NCI-H82 (cell line): ENCODE measurements at regions not wholly inside any gene's neighbourhood (a gene's known extent, or its start where the extent isn't known, plus 50 kb on each side); places are given as distances from the start of the nearest gene placed in this dataset.
A peak's percentile ranks its signal among the peaks of the same experiment; 100 is the strongest.
"Not testable (repeated sequence)": the region's sequence is repeated elsewhere in the genome, so short reads cannot be mapped to it uniquely, and the experiment has no call there.

ENCODE experiments used
- DNase-seq: peaks from one replicate; lab custom pipeline; 2025; lab: John Stamatoyannopoulos, UW

DNA sequence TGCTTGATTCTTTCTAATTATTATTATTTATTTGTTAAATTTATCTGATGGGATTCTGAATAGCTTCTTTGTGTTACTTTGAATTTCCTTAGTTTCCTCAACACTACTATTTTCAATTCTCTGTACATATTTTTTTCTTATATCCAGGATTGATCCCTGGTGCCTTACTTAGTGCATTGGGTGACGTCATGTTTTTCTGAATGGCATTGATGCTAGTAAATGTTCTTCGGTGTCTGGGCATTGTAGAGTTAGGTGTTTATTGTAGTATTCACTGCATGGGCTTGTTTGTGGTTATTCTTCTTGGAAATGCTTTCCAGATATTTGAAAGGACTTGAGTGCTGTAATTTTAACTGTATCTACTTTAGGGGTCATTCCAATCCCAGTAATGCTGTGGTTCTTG lies 938.1 kb downstream of the FAM133A start:
- no peak for DNase-seq

DNA sequence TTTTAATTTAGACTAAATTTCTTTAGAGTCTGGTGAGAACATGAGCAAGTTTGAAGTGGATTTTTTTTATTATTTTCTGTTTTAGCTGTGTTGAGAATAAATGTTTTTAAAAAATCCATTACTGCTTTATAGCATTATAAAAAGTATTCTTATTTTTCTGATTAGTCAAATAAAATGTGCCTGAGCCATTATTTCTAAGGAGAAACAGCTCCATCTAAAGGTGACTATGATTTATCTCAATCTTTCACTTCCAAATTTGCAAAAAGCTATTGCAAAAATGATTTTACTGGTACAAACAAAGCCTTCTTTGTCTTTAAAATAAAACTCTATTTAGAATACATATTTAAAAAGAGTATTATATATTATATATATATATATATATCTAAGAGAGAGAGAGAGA lies 959.2 kb downstream of the FAM133A start:
- no peak for DNase-seq

DNA sequence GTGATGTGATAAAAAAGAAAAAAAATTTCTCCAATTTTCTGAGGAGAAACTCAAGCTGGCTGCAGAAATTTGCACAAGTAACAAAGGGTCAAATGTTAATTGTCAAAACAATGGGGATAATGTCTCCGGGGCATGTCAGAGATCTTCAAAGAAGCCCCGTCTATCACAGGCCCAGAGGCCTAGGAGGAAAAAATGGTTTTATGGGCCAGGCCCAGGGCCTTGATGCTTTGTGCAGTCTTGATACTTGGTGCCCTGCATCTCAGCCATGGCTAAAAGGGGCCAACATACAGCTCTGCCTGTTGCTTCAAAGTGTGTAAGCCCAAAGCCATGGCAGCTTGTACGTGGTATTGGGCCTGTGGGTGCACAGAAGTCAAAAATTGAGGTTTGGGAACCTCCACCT lies 961.0 kb downstream of the FAM133A start:
- DNase-seq: no peak

DNA sequence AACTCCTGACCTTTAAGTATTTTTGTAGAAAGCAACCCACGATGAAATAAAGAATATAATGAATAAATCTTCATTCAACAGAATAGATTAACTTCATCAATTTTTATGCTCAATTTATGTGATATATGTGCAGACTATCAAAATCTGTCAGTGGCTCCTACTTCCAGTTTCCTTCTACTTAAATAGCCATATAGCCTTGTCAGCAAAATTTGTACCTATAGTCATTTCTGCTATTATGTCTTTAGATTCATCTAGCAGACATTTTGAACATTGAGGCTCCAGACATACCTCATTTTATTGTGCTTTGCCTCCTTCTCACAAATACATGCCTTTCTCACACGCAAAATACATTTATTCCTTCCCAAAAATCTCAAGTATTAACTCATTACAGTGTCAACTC lies 971.7 kb downstream of the FAM133A start:
- DNase-seq: no peak

DNA sequence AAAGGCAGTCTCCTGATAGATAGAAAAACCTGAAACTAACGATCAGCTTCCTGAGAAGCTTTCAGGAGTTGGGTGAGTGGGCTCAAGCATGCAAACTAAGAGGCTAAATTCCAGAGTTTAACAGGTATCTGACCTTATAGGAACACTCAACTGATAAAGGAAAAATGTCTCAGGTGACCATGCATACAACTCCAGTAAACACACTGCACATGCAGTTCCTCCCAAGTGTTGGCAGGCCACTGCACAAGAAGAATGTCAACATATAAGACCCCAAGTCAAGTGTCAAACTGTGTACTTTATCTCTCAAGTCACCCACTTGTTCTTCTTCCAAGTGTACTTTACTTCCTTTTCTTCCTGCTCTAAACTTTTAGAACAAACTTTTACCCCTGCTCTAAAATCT lies 981.2 kb downstream of the FAM133A start:
- no peak for DNase-seq

DNA sequence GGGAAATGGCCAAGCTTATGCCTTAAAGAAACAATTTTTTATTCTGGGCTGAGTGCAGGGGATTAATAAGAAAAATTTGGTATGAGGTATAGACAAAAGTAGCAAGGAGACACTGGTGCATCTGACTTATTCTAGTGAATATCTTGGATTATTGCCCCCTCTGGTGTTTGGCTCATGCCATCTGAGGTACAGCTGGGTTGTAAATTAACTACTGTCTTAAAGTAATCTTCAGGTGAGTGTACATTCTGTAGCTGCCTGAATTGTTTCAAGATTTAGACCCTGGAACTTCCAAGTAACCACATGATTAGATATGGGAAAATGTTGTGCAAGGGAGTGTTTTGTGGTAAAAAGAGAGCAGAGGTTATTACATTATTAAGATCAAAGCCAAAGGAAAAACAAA lies 988.7 kb downstream of the FAM133A start:
- peak; percentile 26 for DNase-seq

DNA sequence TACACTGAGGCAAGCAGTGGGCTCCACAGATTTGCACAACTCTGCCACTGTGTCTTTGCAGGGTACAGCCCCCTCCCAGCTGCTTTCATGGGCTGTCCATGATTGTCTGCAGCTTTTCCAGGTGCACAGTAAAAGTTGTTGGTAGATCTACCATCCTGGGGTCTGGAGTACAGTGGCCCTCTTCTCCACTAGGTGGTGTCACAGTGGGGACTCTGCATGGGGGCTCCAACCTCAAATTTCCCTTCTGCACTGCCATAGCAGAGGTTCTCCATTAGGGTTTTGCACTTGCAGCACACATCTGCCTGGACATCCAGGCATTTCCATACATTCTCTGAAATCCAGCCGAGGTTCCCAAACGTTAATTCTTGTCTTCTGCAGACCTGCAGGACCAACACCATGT lies 1002.3 kb downstream of the FAM133A start:
- DNase-seq: no peak

DNA sequence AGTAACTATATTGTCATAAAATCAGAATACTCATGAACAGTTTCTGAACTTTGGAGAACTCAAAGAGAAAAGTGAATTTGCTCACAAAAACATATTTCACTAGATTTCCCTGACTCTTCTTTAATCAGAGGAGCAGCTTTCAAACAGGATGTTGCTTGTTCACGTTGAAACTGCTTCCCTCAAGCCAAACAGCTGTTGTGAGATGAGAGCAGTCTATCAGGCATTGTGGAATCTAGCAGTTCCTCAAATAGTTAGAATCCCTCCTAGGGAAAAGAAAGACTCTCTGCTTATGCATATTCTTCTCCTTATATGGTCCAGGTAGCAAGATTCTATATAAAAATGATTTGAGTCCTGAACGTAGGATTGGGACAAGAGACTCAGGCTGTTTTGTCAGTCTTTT lies 1012.1 kb downstream of the FAM133A start:
- no peak for DNase-seq

DNA sequence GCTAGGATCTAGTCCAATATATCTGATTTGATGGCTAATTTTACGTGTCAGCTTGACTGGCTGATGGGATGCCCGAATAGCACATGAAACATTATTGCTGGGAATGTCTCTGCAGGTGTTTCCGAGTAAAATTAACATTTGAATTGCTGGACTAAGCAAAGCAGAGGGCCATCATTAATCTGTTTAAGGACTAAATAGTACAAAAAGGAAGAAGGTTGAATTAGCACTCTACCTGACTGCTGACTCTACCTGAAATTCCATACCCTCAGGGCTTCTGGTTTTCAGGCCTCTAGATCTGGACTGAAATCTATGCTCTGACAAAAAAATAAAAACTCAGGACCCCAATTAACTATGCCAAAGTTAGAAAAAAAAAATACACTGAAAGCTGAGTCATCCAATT lies 1021.9 kb downstream of the FAM133A start:
- no peak for DNase-seq

DNA sequence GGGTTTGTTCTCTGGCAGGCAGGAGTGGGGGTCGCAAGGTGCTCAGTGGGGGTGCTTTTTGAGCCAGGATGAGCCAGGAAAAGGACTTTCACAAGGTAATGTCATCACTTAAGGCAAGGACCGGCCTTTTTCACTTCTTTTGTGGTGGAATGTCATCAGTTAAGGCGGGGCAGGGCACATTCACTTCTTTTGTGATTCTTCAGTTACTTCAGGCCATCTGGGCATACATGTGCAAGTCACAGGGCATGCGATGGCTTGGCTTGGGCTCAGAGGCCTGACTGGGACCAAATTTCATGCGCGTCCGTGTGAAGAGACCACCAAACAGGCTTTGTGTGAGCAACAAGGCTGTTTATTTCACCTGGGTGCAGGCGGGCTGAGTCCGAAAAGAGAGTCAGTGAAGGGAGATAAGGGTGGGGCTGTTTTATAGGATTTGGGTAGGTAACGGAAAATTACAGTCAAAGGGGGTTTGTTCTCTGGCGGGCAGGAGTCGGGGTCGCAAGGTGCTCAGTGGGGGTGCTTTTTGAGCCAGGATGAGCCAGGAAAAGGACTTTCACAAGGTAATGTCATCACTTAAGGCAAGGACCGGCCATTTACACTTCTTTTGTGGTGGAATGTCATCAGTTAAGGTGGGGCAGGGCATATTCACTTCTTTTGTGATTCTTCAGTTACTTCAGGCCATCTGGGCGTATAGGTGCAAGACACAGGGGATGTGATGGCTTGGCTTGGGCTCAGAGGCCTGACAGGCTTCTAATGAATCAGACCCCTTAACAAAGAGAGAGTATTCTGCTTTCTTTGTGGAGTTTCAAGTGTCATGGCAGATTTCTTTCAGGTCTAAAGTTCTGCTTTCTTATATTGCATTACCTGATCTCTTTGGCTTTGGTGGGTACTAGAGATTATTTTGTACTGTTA lies 1030.6 kb downstream of the FAM133A start:
- not testable (repeated sequence) for DNase-seq

DNA sequence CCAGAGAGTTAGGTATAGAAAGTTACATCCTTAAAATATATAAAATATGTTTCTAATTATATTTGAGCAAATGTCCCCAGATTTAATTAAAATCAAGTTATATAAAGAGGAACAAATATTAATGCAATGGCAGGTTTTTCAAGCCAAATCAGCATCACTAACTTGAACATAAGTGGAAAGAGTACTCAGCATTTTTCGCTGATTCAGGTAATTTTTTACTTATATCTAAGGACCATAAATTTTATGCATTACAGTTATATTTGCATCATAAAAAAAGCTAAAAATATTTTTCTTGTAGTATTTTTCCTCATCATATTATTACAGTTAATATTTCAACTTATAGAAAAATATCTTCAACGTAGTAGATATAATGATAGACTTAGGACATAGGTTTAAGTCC lies 1047.4 kb downstream of the FAM133A start:
- DNase-seq: no peak

DNA sequence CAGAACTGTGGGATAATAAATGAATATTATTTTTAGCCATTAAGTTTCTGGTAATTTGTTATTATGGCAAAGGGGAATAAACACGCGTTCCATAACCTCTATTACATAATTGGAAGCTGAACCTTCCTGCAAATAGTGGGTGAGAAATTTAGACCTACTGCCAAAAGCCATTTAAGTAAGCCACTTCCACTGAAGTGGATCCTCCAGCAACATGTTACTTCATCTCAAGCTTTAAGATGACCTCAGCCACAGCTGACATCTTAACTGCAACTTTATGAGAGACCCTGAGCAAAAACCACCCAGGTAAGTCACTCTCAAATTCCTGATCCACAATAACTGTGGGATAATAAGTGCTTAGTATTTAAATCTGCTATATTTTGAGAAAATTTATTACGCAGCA lies 1048.6 kb downstream of the FAM133A start:
- no peak for DNase-seq

DNA sequence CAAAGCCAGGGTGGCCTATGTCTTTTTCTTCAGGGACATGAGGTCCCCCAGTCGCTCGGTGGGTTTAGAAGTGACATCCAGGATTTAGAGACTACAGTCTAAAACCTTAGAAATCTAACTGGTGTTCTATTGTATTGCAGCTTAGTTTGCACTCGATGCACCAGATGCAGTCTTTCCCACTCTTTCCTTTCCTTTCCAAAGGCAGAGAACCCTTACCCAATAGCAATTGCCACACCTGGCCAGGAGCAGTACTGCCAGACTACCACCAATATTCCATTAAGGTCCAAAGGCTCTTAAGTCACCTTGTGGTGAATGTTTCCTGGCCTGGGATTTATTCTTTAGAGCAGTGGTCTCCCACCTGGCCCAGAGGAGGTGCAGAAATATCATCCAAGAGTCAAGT lies 1068.8 kb downstream of the FAM133A start:
- no peak for DNase-seq

DNA sequence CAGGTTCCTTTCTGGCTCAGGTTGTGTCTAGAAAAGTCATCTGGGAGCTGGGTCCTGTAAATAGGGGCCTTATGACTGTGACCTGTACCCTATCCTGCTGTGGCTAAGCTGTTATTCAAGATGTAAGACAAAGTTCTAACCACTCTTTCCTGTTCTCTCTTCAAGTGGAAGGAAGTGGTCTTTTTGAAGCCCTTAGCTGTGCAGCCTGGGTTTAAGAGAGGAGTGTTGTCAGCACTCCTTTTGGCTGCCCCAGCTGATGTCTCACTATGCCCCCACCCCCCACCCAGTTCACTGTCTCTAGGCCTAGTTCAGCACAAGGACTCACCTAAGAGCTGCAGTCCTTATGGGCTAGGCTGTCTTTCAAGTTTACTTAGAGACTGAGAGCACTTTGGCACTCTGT lies 1069.5 kb downstream of the FAM133A start:
- no peak for DNase-seq

DNA sequence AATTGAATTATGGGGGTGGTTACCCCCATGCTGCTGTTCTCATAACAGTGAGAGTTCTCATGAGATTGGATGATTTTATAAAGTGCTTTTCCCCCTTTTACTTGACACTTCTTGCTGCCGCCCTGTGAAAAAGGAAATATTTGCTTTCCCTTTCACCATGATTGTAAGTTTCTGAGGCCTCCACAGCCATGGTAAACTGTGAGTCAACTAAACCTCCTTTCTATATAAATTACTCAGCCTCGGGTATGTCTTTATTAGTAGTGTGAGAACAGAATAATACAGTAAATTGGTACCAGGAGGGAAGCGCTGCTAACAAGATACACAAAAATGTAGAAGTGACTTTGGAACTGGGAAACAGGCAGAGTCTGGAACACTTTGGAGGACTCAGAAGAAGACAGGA lies 1070.8 kb downstream of the FAM133A start:
- no peak for DNase-seq

DNA sequence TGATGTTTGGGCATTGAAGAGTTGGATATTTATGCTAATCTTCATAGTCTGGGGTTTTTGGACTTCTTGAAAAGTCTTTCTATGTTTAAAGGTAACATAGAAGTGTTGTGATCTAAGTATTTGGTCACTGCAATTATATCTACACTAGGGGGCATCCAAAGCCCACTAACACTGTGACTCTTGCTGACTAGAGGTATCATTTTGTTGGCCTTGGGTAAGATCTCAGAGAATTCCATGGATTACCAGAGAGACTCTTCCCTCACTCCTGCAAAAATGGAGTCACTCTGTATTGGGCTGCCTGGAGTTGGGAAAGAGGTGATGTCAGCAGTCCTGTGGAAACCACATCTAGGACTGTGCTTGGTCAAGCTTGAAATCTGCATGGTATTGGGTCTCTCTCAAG lies 1077.6 kb downstream of the FAM133A start:
- peak; percentile 33 for DNase-seq

DNA sequence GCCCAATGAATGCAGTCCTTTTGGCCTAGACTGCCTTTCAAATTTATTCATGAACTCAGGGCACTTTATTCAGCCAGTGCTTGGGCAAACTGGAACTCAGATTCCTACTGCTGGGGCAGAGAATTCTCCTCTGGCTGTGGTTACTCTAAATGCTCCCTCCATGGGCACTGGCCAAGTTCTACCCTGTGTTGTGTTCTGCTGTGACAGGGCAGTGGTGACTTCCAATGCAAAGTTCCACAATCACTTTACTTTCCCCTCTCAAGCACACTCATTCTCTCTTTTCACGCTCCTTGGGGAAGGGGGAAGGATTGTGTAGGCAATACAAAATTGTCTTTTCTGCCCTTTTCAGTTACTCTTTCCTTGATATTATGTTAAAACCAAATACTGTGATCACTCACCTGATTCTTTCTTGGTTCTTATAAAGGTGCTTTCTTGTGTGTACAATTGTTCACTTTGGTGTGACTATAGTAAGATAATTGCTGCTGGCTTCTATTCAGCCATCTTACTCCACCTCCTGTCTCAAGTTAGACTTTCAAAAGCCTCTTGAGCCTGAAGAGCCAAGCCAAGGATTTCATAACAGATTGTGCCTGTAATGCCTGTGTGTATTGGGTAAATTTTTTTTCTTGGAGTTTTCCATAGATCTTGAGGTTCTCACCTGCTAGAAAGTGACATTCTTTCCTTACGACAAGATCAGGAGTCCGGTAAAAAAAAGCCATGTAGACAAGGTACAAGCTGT lies 1078.6 kb downstream of the FAM133A start:
- no peak for DNase-seq

DNA sequence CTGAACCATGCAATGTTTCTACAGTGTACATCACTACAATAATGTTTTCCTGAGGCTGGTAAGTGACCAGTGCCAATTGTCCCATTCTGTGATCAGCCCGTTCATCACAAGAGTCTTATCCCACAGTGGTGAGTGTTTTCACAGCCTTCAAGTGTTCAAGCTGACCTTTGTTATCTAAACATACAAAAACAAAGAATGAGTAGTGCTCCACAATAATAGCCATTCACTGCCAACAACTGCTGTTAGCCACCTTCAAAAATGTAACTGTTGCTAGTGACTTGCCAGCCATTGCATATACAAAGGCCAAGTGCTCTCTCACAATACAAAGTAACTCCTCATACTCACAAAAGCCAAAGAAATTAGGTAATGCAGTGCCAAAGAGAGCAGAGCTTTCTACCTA lies 1084.1 kb downstream of the FAM133A start:
- DNase-seq: no peak

DNA sequence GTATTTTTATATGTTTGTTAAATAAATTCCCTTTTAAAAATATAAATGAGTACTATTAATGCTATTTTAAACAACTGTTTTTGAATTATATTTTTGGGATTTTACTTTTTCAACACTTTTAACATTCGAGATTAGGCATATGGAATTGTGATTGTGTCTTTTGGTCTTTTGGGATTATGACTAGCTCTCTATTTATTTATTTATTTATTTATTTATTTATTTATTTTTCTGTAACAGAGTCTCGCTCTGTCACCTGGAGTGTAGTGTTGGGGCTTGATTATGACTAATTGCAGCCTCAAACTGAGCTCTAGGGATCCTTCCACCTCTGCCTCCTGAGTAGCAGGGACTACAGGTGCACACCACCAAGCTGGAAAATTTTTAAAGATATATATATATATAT lies 1101.6 kb downstream of the FAM133A start:
- no peak for DNase-seq

DNA sequence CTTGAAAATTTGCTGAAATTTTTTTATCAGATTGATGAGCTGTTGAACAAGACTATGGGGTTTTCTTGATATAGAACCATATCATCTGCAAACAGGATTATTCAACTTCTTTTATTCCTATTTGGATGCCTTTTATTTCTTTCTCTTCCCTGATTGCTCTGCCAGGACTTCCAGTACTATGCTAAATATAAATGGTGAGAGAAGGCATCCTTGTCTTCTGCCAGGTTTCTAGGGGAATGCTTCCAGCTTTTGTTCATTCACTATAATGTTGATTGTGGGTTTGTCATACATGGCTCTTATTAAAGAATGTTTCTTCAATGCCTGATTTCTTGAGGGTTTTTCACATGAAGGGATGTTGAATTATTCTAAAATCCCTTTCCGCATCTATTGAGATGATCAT lies 1139.5 kb downstream of the FAM133A start:
- no peak for DNase-seq

DNA sequence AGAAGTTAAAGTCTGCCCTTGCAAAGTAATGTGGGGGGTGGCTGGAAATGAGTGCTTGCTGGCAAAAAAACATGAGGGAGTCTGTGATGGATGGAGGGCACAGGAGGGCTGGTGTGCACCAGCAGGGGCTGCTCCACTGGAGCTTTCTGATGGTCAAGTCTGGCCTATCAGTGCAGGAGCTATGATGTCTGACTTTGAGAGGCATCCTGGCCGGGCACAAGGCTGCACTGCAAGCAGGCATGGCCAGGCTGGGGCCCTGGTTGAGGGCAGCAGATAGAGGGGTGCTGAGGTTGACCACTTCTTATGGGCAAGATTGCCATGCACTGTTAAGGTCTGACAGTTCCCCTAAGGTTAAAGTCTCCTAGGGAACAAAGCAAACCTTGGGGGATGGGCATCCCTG lies 1140.2 kb downstream of the FAM133A start:
- DNase-seq: no peak

DNA sequence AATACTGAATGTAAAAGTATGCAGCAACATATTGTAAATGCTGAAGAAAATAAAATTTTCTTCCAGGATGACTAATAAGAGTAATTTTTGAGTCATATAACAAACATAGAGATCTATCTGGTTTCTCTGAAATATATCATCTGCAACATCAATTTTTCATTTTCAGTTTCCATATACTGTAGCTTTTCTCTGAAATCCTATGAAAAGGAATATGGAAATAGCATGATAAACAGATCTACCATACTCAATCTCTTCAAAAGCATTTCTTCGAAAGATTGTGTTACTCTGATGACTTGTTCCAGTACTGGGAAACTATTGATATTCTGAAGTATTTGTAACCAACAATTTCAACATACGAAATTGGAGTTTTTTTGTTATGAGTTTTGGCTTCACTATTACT lies 1156.7 kb downstream of the FAM133A start:
- no peak for DNase-seq

DNA sequence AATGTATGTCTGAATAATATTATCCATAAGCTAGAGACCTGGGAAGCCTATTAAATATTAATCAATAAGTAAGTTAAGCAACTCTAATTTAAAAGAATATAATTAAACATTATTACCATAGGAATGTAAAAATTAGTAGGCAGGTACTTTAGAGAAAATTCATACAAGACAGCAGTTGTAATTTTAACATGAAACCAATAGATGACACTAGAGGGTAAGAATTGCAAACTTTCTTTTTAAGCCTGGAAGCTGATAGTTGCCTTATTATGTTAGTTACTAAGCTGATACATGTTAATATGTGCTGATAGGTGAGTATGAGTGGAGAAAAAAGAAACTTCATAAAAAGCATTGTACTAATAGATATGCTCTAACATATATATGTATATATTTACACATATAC lies 1157.4 kb downstream of the FAM133A start:
- DNase-seq: peak; percentile 26

DNA sequence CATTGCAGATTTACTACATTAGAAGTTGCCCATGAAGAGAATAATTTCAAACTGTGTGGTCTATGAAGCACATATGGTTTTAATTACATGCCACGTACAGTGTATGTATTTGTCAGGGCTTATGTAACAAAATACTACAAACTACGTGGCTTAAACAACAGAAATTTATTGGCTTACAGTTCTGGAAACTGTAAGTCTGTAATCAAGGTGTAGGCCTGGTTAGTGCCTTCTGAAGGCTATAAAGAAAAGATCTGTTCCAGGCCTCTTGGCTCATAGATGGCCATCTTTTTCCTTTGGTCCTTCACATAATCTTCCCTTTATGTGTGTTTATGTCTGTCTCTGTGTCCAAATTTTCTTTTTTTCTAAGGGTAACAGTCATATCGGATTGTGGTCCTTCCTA lies 1160.2 kb downstream of the FAM133A start:
- no peak for DNase-seq
